ENCODE measurements at regions not wholly inside any gene's neighbourhood (a gene's known extent, or its start where the extent isn't known, plus 50 kb on each side); places are given as distances from the start of the nearest gene placed in this dataset.

DNA sequence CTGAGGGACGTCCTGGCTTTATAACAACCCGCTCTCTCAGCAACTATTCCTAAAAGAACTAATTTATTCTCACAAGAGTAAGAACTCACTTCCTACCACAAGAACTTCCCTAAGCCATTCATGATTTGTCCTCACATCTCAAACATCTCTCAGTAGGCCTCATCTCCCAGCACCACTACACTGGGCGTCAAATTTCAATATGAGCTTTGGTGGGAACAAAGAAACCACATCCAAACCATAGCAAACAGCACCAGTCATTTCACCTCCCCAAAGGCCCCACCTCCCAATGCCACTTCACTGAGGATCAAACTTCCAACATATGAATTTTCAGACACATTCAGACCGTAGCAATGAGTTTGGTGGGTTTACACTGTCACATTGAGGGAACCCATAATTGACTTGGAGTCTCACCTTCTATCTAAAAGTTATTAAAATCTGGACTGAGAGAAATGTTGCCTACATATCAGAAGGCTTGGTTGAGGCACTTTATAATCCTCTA is 116.4 kb upstream of the AGBL1 start:
- Histone ChIP-seq H3K4me1 (ENCODE audit: control insufficient read depth, insufficient read depth, low read length) (no peaks in the 10 kb centered on the region; the same call in 1 of the 2 replicates), H3K9ac (ENCODE audit: low read depth, low read length) (no peak overlapping the region), H3K9me3 (ENCODE audit: control insufficient read depth, insufficient read depth, low read length) (no peaks in the 10 kb centered on the region), H3K27ac (ENCODE audit: low read depth, low read length) (no peak overlapping the region), H3K4me3 (ENCODE audit: low read depth, low read length) (no peak overlapping the region), H3K27me3 (ENCODE audit: control insufficient read depth, insufficient read depth, low read length) (no peaks in the 10 kb centered on the region), H3K36me3 (ENCODE audit: control insufficient read depth, insufficient read depth, low read length) (no peaks in the 10 kb centered on the region)

- H3K4me1 ChIP-seq (ENCODE audit: control insufficient read depth, insufficient read depth, low read length): no peaks in the 10 kb centered on the region; the same call in 1 of the 2 replicates
- no peaks in the 10 kb centered on the region for H3K27me3 ChIP-seq (ENCODE audit: control insufficient read depth, insufficient read depth, low read length)
- H3K9ac ChIP-seq (ENCODE audit: low read depth, low read length): no peak overlapping the region
- no peaks in the 10 kb centered on the region for H3K36me3 ChIP-seq (ENCODE audit: control insufficient read depth, insufficient read depth, low read length)
- no peaks in the 10 kb centered on the region for H3K9me3 ChIP-seq (ENCODE audit: control insufficient read depth, insufficient read depth, low read length)
- no peak overlapping the region for H3K4me3 ChIP-seq (ENCODE audit: low read depth, low read length)
- H3K27ac ChIP-seq (ENCODE audit: low read depth, low read length): no peak overlapping the region
Observed at GRCh38 chr15:85964471-85964870, 115.2 kb upstream of the AGBL1 start.

DNA sequence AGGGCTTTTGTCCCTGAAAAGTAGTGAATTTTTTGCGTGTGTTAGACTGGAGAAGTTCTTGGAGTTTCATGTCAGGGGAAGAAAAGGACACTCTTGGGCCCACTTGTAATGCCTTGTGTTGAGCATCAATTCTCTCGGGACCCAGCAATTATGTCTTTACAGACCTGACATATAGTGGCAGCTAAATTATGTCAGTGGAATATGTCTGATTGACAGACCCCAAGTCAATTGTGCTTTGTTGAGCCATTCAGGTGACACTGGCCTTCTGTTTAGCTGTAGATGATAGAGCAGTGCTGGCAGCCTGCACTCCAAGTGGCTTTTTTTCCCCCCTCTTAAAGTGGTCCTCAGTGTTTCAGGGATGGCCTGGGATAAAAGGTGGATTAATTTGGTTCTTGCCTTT is 112.1 kb upstream of the AGBL1 start:
- Histone ChIP-seq H3K4me3 (ENCODE audit: low read depth, low read length) (no peak overlapping the region), H3K9me3 (ENCODE audit: control insufficient read depth, insufficient read depth, low read length) (no peaks in the 10 kb centered on the region), H3K27me3 (ENCODE audit: control insufficient read depth, insufficient read depth, low read length) (no peaks in the 10 kb centered on the region), H3K36me3 (ENCODE audit: control insufficient read depth, insufficient read depth, low read length) (no peaks in the 10 kb centered on the region), H3K27ac (ENCODE audit: low read depth, low read length) (no peak overlapping the region), H3K9ac (ENCODE audit: low read depth, low read length) (no peak overlapping the region), H3K4me1 (ENCODE audit: control insufficient read depth, insufficient read depth, low read length) (no peaks in the 10 kb centered on the region; the same call in 1 of the 2 replicates)

DNA sequence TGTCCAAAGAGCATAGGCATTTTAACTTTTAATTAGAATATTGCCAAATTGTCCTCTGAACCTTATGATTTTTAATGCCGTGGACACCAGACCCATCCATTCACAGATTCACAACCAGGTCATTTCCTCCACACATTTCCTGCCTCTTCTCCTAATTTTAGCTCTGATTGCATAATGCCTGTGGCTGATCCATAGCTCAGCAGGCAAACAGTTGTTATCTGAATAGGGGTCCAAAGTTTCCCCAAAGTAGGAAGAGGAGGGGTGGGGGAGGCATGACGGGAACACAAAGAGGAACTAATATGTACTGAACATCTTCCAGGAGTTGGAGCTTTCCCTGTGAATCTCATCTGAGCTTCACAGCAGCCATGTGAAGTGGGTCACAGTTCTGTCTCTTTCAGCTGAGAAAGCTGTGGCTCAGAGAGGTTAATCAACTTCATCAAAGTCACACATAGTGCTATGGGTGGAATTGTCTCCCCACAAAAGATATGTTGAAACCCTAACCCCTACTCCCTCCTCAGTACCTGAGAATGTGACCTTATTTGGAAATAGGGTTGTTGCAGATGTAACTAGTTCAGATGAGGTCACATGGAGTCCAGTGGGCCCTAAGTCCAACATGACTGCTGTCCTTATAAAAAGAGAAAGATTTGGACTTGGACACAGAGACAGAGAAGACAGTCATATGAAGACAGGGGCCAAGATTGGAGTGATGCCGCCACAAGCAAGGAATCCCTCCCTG is 106.7 kb upstream of the AGBL1 start:
- Histone ChIP-seq H3K27ac (ENCODE audit: low read depth, low read length) (no peak overlapping the region), H3K27me3 (ENCODE audit: control insufficient read depth, insufficient read depth, low read length) (no peaks in the 10 kb centered on the region), H3K9ac (ENCODE audit: low read depth, low read length) (no peak overlapping the region), H3K36me3 (ENCODE audit: control insufficient read depth, insufficient read depth, low read length) (no peaks in the 10 kb centered on the region), H3K4me3 (ENCODE audit: low read depth, low read length) (no peak overlapping the region), H3K9me3 (ENCODE audit: control insufficient read depth, insufficient read depth, low read length) (no peaks in the 10 kb centered on the region), H3K4me1 (ENCODE audit: control insufficient read depth, insufficient read depth, low read length) (no peaks in the 10 kb centered on the region)

DNA sequence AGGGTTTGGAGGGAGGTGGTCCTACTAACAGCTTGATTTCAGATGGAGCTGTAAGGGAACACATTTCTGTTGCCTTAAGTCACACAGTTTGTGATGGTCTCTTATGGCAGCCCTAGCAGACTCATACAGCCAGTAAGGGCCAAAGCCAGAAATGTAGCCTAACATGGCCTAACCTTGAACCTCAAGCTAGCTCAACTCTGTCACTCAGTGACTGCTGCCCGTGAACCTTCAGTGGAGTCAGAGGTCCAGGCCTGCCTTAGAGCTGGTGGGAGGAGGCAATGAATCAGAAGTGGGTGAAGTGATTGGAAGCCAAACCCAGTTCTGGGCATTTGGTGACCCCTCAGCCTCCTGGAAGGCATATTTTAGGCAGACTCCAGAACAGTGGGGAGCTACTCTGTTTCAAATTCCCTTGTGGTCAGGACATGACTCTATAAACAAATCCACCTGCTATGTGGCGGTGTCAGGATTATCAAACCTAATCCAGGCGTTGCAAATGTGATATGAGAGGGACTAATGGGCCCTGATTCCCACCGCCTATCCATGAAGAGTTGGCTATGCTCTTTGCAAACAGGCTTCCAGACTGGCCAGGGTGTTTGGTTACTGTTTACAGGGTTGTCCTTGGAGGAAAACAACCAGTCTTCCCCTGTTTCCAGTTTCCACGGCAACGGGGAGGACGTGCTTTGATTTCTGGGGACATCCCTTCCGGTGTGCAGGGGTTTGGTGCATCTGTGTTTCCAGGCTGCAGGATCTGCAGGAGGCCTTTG is 105.9 kb upstream of the AGBL1 start:
- H3K27me3 ChIP-seq (ENCODE audit: control insufficient read depth, insufficient read depth, low read length): no peaks in the 10 kb centered on the region
- H3K36me3 ChIP-seq (ENCODE audit: control insufficient read depth, insufficient read depth, low read length): no peaks in the 10 kb centered on the region
- no peak overlapping the region for H3K4me3 ChIP-seq (ENCODE audit: low read depth, low read length)
- no peaks in the 10 kb centered on the region for H3K4me1 ChIP-seq (ENCODE audit: control insufficient read depth, insufficient read depth, low read length)
- no peaks in the 10 kb centered on the region for H3K9me3 ChIP-seq (ENCODE audit: control insufficient read depth, insufficient read depth, low read length)
- H3K27ac ChIP-seq (ENCODE audit: low read depth, low read length): no peak overlapping the region
- H3K9ac ChIP-seq (ENCODE audit: low read depth, low read length): no peak overlapping the region

GRCh38 chr15:85974348-85974705 is 105.3 kb upstream of the AGBL1 start:
- Histone ChIP-seq H3K27ac (ENCODE audit: low read depth, low read length) (no peak overlapping the region), H3K27me3 (ENCODE audit: control insufficient read depth, insufficient read depth, low read length) (no peaks in the 10 kb centered on the region), H3K36me3 (ENCODE audit: control insufficient read depth, insufficient read depth, low read length) (no peaks in the 10 kb centered on the region), H3K9me3 (ENCODE audit: control insufficient read depth, insufficient read depth, low read length) (no peaks in the 10 kb centered on the region), H3K4me3 (ENCODE audit: low read depth, low read length) (no peak overlapping the region), H3K4me1 (ENCODE audit: control insufficient read depth, insufficient read depth, low read length) (no peaks in the 10 kb centered on the region), H3K9ac (ENCODE audit: low read depth, low read length) (no peak overlapping the region)

- Histone ChIP-seq H3K9me3 (ENCODE audit: control insufficient read depth, insufficient read depth, low read length) (no peaks in the 10 kb centered on the region), H3K9ac (ENCODE audit: low read depth, low read length) (no peak overlapping the region), H3K36me3 (ENCODE audit: control insufficient read depth, insufficient read depth, low read length) (no peaks in the 10 kb centered on the region), H3K27ac (ENCODE audit: low read depth, low read length) (no peak overlapping the region), H3K4me1 (ENCODE audit: control insufficient read depth, insufficient read depth, low read length) (no peaks in the 10 kb centered on the region), H3K4me3 (ENCODE audit: low read depth, low read length) (no peak overlapping the region), H3K27me3 (ENCODE audit: control insufficient read depth, insufficient read depth, low read length) (no peaks in the 10 kb centered on the region)
Observed at GRCh38 chr15:85974742-85975141, 104.9 kb upstream of the AGBL1 start.

GRCh38 chr15:85976102-85976501 is 103.6 kb upstream of the AGBL1 start:
- H3K4me3 ChIP-seq (ENCODE audit: low read depth, low read length): no peak overlapping the region
- H3K27me3 ChIP-seq (ENCODE audit: control insufficient read depth, insufficient read depth, low read length): no peaks in the 10 kb centered on the region
- no peaks in the 10 kb centered on the region for H3K9me3 ChIP-seq (ENCODE audit: control insufficient read depth, insufficient read depth, low read length)
- H3K36me3 ChIP-seq (ENCODE audit: control insufficient read depth, insufficient read depth, low read length): no peaks in the 10 kb centered on the region
- H3K4me1 ChIP-seq (ENCODE audit: control insufficient read depth, insufficient read depth, low read length): no peaks in the 10 kb centered on the region
- H3K27ac ChIP-seq (ENCODE audit: low read depth, low read length): no peak overlapping the region
- H3K9ac ChIP-seq (ENCODE audit: low read depth, low read length): no peak overlapping the region

DNA sequence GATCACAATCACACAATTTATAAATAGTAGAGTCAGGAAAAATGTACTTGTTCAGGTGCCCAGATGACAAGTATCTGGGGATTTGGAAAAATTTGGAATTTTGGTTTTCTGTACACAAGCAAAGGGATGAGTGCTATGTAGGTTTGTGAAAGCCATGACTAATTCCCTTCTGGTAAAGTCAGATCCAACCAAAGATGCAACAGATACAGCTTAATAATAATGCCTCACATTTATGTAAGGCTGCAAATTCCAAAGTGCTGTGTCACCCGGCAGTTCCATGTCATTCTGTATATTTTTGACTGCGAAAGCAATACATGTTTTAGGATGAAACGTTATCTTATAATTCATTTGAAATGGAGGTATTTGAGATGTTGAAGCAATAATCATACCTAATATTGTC is 102.7 kb upstream of the AGBL1 start:
- H3K27me3 ChIP-seq (ENCODE audit: control insufficient read depth, insufficient read depth, low read length): no peaks in the 10 kb centered on the region
- no peak overlapping the region for H3K4me3 ChIP-seq (ENCODE audit: low read depth, low read length)
- no peaks in the 10 kb centered on the region for H3K4me1 ChIP-seq (ENCODE audit: control insufficient read depth, insufficient read depth, low read length)
- no peaks in the 10 kb centered on the region for H3K9me3 ChIP-seq (ENCODE audit: control insufficient read depth, insufficient read depth, low read length)
- H3K9ac ChIP-seq (ENCODE audit: low read depth, low read length): no peak overlapping the region
- H3K27ac ChIP-seq (ENCODE audit: low read depth, low read length): no peak overlapping the region
- H3K36me3 ChIP-seq (ENCODE audit: control insufficient read depth, insufficient read depth, low read length): no peaks in the 10 kb centered on the region

- Histone ChIP-seq H3K36me3 (ENCODE audit: control insufficient read depth, insufficient read depth, low read length) (no peaks in the 10 kb centered on the region), H3K27ac (ENCODE audit: low read depth, low read length) (no peak overlapping the region), H3K27me3 (ENCODE audit: control insufficient read depth, insufficient read depth, low read length) (no peaks in the 10 kb centered on the region), H3K9me3 (ENCODE audit: control insufficient read depth, insufficient read depth, low read length) (no peaks in the 10 kb centered on the region), H3K4me3 (ENCODE audit: low read depth, low read length) (no peak overlapping the region), H3K9ac (ENCODE audit: low read depth, low read length) (no peak overlapping the region), H3K4me1 (ENCODE audit: control insufficient read depth, insufficient read depth, low read length) (no peaks in the 10 kb centered on the region)
Observed at GRCh38 chr15:85977586-85977985, 102.1 kb upstream of the AGBL1 start.

GRCh38 chr15:85979929-85980328 is 99.7 kb upstream of the AGBL1 start:
- no peak overlapping the region for H3K4me3 ChIP-seq (ENCODE audit: low read depth, low read length)
- no peak overlapping the region for H3K9ac ChIP-seq (ENCODE audit: low read depth, low read length)
- H3K36me3 ChIP-seq (ENCODE audit: control insufficient read depth, insufficient read depth, low read length): no peaks in the 10 kb centered on the region
- no peaks in the 10 kb centered on the region for H3K4me1 ChIP-seq (ENCODE audit: control insufficient read depth, insufficient read depth, low read length)
- H3K27me3 ChIP-seq (ENCODE audit: control insufficient read depth, insufficient read depth, low read length): no peaks in the 10 kb centered on the region
- no peaks in the 10 kb centered on the region for H3K9me3 ChIP-seq (ENCODE audit: control insufficient read depth, insufficient read depth, low read length)
- no peak overlapping the region for H3K27ac ChIP-seq (ENCODE audit: low read depth, low read length)
